ENCODE measurements at regions not wholly inside any gene's neighbourhood (a gene's known extent, or its start where the extent isn't known, plus 50 kb on each side); places are given as distances from the start of the nearest gene placed in this dataset.

DNA sequence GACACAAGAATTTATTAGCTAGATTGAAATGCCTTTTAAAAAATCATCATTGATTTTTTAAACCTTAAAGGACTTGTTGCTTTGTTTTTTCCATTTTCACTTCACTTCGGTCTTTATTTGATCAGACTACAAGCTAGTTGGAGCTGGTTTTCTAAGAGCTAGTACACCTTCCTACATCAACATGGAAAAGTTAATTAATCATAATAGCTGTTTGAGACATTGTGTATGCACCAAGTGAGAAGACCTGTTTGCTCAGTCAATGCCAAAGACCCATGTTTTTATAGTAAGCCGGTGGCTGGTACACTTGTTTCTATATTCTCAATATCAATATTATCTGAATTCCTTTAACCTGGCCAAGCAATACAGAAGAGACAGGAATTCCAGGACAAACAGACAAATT is 310.2 kb upstream of the SGK1 start:
- TF ChIP-seq, protein P1, sequence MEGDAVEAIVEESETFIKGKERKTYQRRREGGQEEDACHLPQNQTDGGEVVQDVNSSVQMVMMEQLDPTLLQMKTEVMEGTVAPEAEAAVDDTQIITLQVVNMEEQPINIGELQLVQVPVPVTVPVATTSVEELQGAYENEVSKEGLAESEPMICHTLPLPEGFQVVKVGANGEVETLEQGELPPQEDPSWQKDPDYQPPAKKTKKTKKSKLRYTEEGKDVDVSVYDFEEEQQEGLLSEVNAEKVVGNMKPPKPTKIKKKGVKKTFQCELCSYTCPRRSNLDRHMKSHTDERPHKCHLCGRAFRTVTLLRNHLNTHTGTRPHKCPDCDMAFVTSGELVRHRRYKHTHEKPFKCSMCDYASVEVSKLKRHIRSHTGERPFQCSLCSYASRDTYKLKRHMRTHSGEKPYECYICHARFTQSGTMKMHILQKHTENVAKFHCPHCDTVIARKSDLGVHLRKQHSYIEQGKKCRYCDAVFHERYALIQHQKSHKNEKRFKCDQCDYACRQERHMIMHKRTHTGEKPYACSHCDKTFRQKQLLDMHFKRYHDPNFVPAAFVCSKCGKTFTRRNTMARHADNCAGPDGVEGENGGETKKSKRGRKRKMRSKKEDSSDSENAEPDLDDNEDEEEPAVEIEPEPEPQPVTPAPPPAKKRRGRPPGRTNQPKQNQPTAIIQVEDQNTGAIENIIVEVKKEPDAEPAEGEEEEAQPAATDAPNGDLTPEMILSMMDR (IDR thresholded peaks at IDR 0.05; ENCODE audit: insufficient read depth, low read length), result no peak
- TF ChIP-seq POLR2AphosphoS5 (IDR thresholded peaks at IDR 0.05; ENCODE audit: low read depth), result no peak

Data from HL-60 (cell line).